ENCODE measurements at regions not wholly inside any gene's neighbourhood (a gene's known extent, or its start where the extent isn't known, plus 50 kb on each side); places are given as distances from the start of the nearest gene placed in this dataset.

- ATAC-seq = no peak
- intact Hi-C loops (cut with DNase I; ENCODE audit: low total_unique reads) (no loop called here), in situ Hi-C loops (cut with MboI; ENCODE audit: low sequenced_read_pairs in 4 of 4) (no loop called here)
- Histone ChIP-seq H3K4me1 (no peaks in the 10 kb centered on the region), H3K36me3 (no peaks in the 10 kb centered on the region), H3K4me3 (no peak overlapping the region), H3K27ac (no peak overlapping the region), H3K9me3 (no peaks in the 10 kb centered on the region), H3K27me3 (no peaks in the 10 kb centered on the region)
- no peak for DNase-seq
- TF ChIP-seq CTCF (IDR thresholded peaks at IDR 0.05 in 4 of 5, conservative IDR thresholded peaks at IDR 0.05 in 1 of 5) = no peak
- no peak for TF ChIP-seq POLR2A (IDR thresholded peaks at IDR 0.05)
Observed at GRCh38 chr13:23025864-23026608, 154.7 kb upstream of the SGCG start.

DNA sequence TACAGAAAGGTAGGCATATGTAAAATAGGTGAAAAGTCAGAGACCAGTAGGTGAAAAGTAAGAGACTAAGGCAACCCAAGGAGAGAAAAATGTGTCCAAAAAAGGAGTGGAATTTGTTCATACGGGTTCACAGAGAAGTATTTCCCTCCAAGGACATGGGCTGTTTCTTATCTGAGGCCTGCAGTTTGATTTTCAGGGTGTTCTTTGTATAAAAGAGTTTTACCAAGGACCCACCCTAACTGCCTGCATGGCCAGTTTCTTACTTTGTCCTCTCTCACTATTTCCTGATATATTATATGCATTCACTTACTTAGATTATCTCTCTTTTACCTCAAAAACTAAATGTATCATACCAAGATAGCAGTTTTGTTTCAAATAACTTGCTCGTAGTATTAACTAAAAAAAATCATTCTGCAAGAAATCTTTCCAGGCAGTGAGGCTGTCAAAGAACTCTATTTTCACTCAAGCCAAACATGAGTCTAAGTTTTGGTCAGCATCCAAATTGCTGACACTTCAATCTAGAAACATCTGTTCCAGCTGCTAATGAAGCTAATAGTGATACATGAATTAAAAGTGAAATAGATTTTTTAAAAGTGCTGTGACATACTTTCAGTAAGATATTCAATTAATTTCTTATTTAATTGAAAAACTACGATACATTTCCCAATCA lies 141.4 kb upstream of the SGCG start:
- no peaks in the 10 kb centered on the region for H3K27me3 ChIP-seq
- ATAC-seq (no peak), DNase-seq (no peak)
- intact Hi-C loops (cut with DNase I; ENCODE audit: low total_unique reads) (no loop called here), in situ Hi-C loops (cut with MboI; ENCODE audit: low sequenced_read_pairs in 4 of 4) (no loop called here)
- H3K27ac ChIP-seq = no peak overlapping the region
- no peaks in the 10 kb centered on the region for H3K9me3 ChIP-seq
- no peaks in the 10 kb centered on the region for H3K4me1 ChIP-seq
- no peak overlapping the region for H3K4me3 ChIP-seq
- no peaks in the 10 kb centered on the region for H3K36me3 ChIP-seq
- no peak for TF ChIP-seq CTCF (IDR thresholded peaks at IDR 0.05 in 4 of 5, conservative IDR thresholded peaks at IDR 0.05 in 1 of 5)
- TF ChIP-seq POLR2A (IDR thresholded peaks at IDR 0.05) = no peak

DNA sequence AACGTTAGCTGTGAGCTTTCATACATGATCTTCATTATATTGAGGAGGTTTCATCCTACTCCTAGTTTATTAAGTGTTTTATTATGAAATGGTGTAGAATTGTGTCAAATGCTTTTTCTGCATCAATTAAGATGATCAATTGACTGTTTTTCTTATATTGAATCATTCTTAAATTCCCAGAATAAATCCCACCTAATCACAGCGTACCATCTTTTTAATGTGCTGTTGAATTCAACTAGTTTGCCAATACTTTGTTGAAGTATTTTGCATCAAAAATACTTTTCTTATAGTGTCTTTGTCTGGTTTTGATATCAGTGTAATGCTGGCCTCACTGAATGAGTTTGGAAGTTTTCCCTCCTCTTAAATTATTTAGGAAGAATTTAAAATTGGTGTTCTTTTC lies 138.6 kb upstream of the SGCG start:
- Histone ChIP-seq H3K4me1 (no peaks in the 10 kb centered on the region), H3K9me3 (no peaks in the 10 kb centered on the region), H3K27me3 (no peaks in the 10 kb centered on the region), H3K4me3 (no peak overlapping the region), H3K36me3 (no peaks in the 10 kb centered on the region), H3K27ac (no peak overlapping the region)
- TF ChIP-seq CTCF (IDR thresholded peaks at IDR 0.05 in 4 of 5, conservative IDR thresholded peaks at IDR 0.05 in 1 of 5) (no peak), POLR2A (IDR thresholded peaks at IDR 0.05) (no peak)
- intact Hi-C loops (cut with DNase I; ENCODE audit: low total_unique reads) (no loop called here), in situ Hi-C loops (cut with MboI; ENCODE audit: low sequenced_read_pairs in 4 of 4) (no loop called here)
- ATAC-seq (no peak), DNase-seq (no peak)

GRCh38 chr13:23044906-23045305 lies 135.9 kb upstream of the SGCG start:
- TF ChIP-seq CTCF (IDR thresholded peaks at IDR 0.05 in 4 of 5, conservative IDR thresholded peaks at IDR 0.05 in 1 of 5) = no peak
- no peak for TF ChIP-seq POLR2A (IDR thresholded peaks at IDR 0.05)
- Histone ChIP-seq H3K4me1 (no peaks in the 10 kb centered on the region), H3K36me3 (no peaks in the 10 kb centered on the region), H3K27me3 (no peaks in the 10 kb centered on the region), H3K27ac (no peak overlapping the region), H3K4me3 (no peak overlapping the region), H3K9me3 (no peaks in the 10 kb centered on the region)
- no peak for DNase-seq
- ATAC-seq = no peak
- intact Hi-C loops (cut with DNase I; ENCODE audit: low total_unique reads) = no loop called here
- in situ Hi-C loops (cut with MboI; ENCODE audit: low sequenced_read_pairs in 4 of 4) = no loop called here

Measured in gastrocnemius medialis (tissue), 4 donors.